K562 (cell line): ENCODE measurements at regions not wholly inside any gene's neighbourhood (a gene's known extent, or its start where the extent isn't known, plus 50 kb on each side); places are given as distances from the start of the nearest gene placed in this dataset.

Experiments
- ATAC-seq: fragments of 200-7000 bp; cut with Tn5 transposase; 3 replicates; pipeline ENCODE4 v1.9.1; 2020; ENCODE audit warnings: moderate library complexity
- BruUV-seq: library from RNA; stranded (reverse); fragments of 400-500 nt; replicated peaks from 2 replicates; lab custom pipeline; 2021; lab: Mats Ljungman, UMichigan
- CTCF ChIA-PET: fragments of 300-600 bp; formaldehyde crosslinking; extraction: SDS; loops from one replicate; lab custom pipeline; 2021; ENCODE audit warnings: low intra/inter-chr PET ratio; lab: Yijun Ruan, JAX
- POLR2A ChIA-PET: fragments of 300-600, 350-650 bp; sonication (Branson Sonifier 250); formaldehyde crosslinking; extraction: SDS; loops from one replicate; lab custom pipeline; 2021; ENCODE audit warnings: antibody characterized with exemption, inconsistent platforms; lab: Yijun Ruan, JAX
- DNase-seq, 4 experiments: peaks; one replicate each; pipeline versions ENCODE4 v3.0.0 to v3.0.0-alpha.2; 2011 to 2018; ENCODE audit warnings: low spot score in 3 of 4, mixed read lengths in 3 of 4; ENCODE audit errors: extremely low read depth in 1 of 4
- FAIRE-seq: peaks from 2 replicates; lab custom pipeline; 2011; peaks lifted over from hg19 to GRCh38; lab: Jason Lieb, UNC
- H2AFZ ChIP-seq: 2 replicates; pipeline ENCODE4 v1.6.0; 2011; ENCODE audit warnings: low read depth, low read length, control low read depth, inconsistent platforms
- H3K27ac ChIP-seq: fragments of 200-600 bp; 3 replicates; pipeline ENCODE4 v1.8.0; 2011; ENCODE audit warnings: low read depth, mild to moderate bottlenecking, control low read depth, inconsistent platforms, low read length, moderate library complexity, mixed read lengths; ENCODE audit errors: extremely low read depth
- H3K27me3 ChIP-seq, 2 experiments: fragments of 300-600 bp in 1 of 2; 2 replicates in 1 of 2; 3 replicates in 1 of 2; pipeline versions ENCODE4 v1.6.0 to v1.8.0; 2011; ENCODE audit warnings: inconsistent platforms in 2 of 2, low read length in 2 of 2, mild to moderate bottlenecking in 1 of 2, mixed read lengths in 1 of 2, moderate library complexity in 1 of 2; ENCODE audit not compliant: control insufficient read depth in 2 of 2, insufficient read depth in 2 of 2
- H3K36me3 ChIP-seq: fragments of 300-600 bp; 3 replicates; pipeline ENCODE4 v1.8.0; 2011; ENCODE audit warnings: mild to moderate bottlenecking, low read length, inconsistent platforms; ENCODE audit not compliant: control insufficient read depth, insufficient read depth
- H3K4me1 ChIP-seq, 2 experiments: fragments of 200-600 bp in 1 of 2; replicated peaks in 1 of 2; 2 replicates in 1 of 2; 3 replicates in 1 of 2; pipeline versions ENCODE4 v1.5.1 to v1.8.0; 2011; ENCODE audit warnings: inconsistent platforms in 2 of 2, low read length in 2 of 2, mild to moderate bottlenecking in 1 of 2, mixed read lengths in 1 of 2, moderate library complexity in 1 of 2; ENCODE audit not compliant: control insufficient read depth in 2 of 2, insufficient read depth in 2 of 2
- H3K4me2 ChIP-seq: 2 replicates; pipeline ENCODE4 v1.6.1; 2011; ENCODE audit warnings: low read length, control low read depth, inconsistent platforms, mixed read lengths; ENCODE audit not compliant: insufficient read depth
- H3K4me3 ChIP-seq: fragments of 200-600 bp; sonication (generic), shearing (Covaris generic); 2 replicates; pipeline ENCODE4 v1.5.1; 2016; ENCODE audit warnings: control low read depth, inconsistent platforms
- H3K79me2 ChIP-seq: fragments of 200-600 bp; 3 replicates; pipeline ENCODE4 v1.8.0; 2011; ENCODE audit warnings: low read length, inconsistent platforms; ENCODE audit not compliant: control insufficient read depth, insufficient read depth
- H3K9ac ChIP-seq, 2 experiments: 2 replicates each; pipeline versions ENCODE4 v1.6.0 to v1.6.1; 2011; ENCODE audit warnings: low read depth in 2 of 2, low read length in 2 of 2, control low read depth in 1 of 2, inconsistent platforms in 1 of 2, mild to moderate bottlenecking in 1 of 2, mixed read lengths in 1 of 2; ENCODE audit not compliant: insufficient read depth in 1 of 2
- H3K9me1 ChIP-seq: one replicate; pipeline ENCODE4 v1.6.0; 2011; ENCODE audit warnings: inconsistent platforms, mild to moderate bottlenecking, low read length, moderate library complexity; ENCODE audit not compliant: control insufficient read depth, insufficient read depth
- H3K9me3 ChIP-seq: replicated peaks from 2 replicates; pipeline ENCODE4 v1.5.1; 2011; ENCODE audit warnings: low read depth, low read length, inconsistent platforms; ENCODE audit not compliant: control insufficient read depth, insufficient read depth
- H4K20me1 ChIP-seq: replicated peaks from 2 replicates; pipeline ENCODE4 v1.6.1; 2011; ENCODE audit warnings: low read length, inconsistent platforms, mixed read lengths; ENCODE audit not compliant: control insufficient read depth, insufficient read depth
- ARID2 ChIP-seq: fragments of 450-650 bp; IDR thresholded peaks from 2 replicates; pipeline ENCODE4 v1.6.1; 2017; ENCODE audit warnings: antibody characterized with exemption, mild to moderate bottlenecking
- ATF1 ChIP-seq, 2 experiments: fragments of 450-650 bp in 1 of 2; IDR thresholded peaks; 2 replicates each; pipeline ENCODE4 v1.6.1; 2016; ENCODE audit warnings: missing compliant biosample characterization in 1 of 2, missing genetic modification characterization in 1 of 2
- HDGF ChIP-seq: fragments of 450-650 bp; IDR thresholded peaks from 2 replicates; pipeline ENCODE4 v1.6.1; 2016
- NFRKB ChIP-seq: fragments of 450-650 bp; IDR thresholded peaks from 2 replicates; pipeline ENCODE4 v1.6.1; 2016; ENCODE audit warnings: low read depth
- THRB ChIP-seq: fragments of 450-650 bp; formaldehyde crosslinking; conservative IDR thresholded peaks from 2 replicates; pipeline ENCODE4 v1.4.0; 2022; ENCODE audit warnings: mild to moderate bottlenecking, missing genetic modification characterization
- TSHZ1 ChIP-seq: fragments of 250-450 bp; sonication (Bioruptor Pico); IDR thresholded peaks from 2 replicates; pipeline ENCODE4 v1.4.0; 2020; ENCODE audit warnings: mild to moderate bottlenecking, moderate library complexity
- ZNF175 ChIP-seq: fragments of 200-800 bp; sonication (Bioruptor generic); IDR thresholded peaks from 2 replicates; pipeline ENCODE4 v1.6.1; 2016; ENCODE audit warnings: low read depth, mild to moderate bottlenecking, missing genetic modification characterization, missing compliant biosample characterization
- ZNF830 ChIP-seq: fragments of 250-450 bp; sonication (Bioruptor Pico); IDR thresholded peaks from 2 replicates; pipeline ENCODE4 v1.5.0; 2021; ENCODE audit warnings: mild to moderate bottlenecking
- WGBS: fragments of 100-300 bp; shearing (Covaris generic); methylation state at CpG from one replicate; pipeline ENCODE4 v1.1.6; 2016; ENCODE audit warnings: low coverage, mixed read lengths; ENCODE audit not compliant: insufficient coverage; ENCODE audit errors: missing lambda C conversion rate; 5-methylcytosine and 5-hydroxymethylcytosine counted together
- in situ Hi-C: fragments of 300-500 bp; cut with MboI; formaldehyde crosslinking; loops from 4 replicates; pipeline ENCODE4 v1.15.0; 2018; ENCODE audit warnings: inconsistent platforms, mixed read lengths
- intact Hi-C: fragments of 100-400 bp; cut with micrococcal nuclease; formaldehyde crosslinking; loops from 2 replicates; pipeline ENCODE4 v1.14.2; 2022

- in situ Hi-C loops, result no loop called here
- no peak for DNase-seq
- H2AFZ ChIP-seq, result no peak overlapping the region
- H3K4me1 ChIP-seq, result no peaks in the 10 kb centered on the region
- no peaks in the 10 kb centered on the region for H4K20me1 ChIP-seq
- H3K9ac ChIP-seq, result no peak overlapping the region
- H3K4me3 ChIP-seq, result no peak overlapping the region
- no peak overlapping the region for H3K4me2 ChIP-seq
- no peak for ATAC-seq
- TF ChIP-seq ZNF830 (CRISPR knock-in tag), result no peak
- no peak for TF ChIP-seq THRB (CRISPR knock-in tag)
- no peak for TF ChIP-seq NFRKB
- TF ChIP-seq HDGF, result no peak
- TF ChIP-seq ZNF175 (CRISPR knock-in tag), result no peak
- TF ChIP-seq, all 486 proteins: peak for 0
- no peaks in the 10 kb centered on the region for H3K79me2 ChIP-seq
- 7% methylated on average over 1 of the region's 1 CpG for WGBS
- no peaks in the 10 kb centered on the region for H3K27me3 ChIP-seq
- H3K9me3 ChIP-seq, result no peaks in the 10 kb centered on the region
- FAIRE-seq, result no peak
- no peaks in the 10 kb centered on the region for H3K36me3 ChIP-seq
- H3K27ac ChIP-seq, result no peak overlapping the region
- no peaks in the 10 kb centered on the region for H3K9me1 ChIP-seq
- intact Hi-C loops, result no loop called here
- BruUV-seq, result no TSS peak
- CTCF ChIA-PET, result no interaction called here
- POLR2A ChIA-PET, result no interaction called here
Observed at GRCh38 chrX:7759830-7760229, 83.1 kb upstream of the VCX start.

- no peak overlapping the region for H3K4me2 ChIP-seq
- no peak for DNase-seq
- no peak overlapping the region for H3K4me3 ChIP-seq
- no peak for ATAC-seq
- no peaks in the 10 kb centered on the region for H3K36me3 ChIP-seq
- CTCF ChIA-PET, result no interaction called here
- no peak overlapping the region for H3K27ac ChIP-seq
- no peaks in the 10 kb centered on the region for H3K27me3 ChIP-seq
- no peak overlapping the region for H3K9ac ChIP-seq
- H3K9me3 ChIP-seq, result no peaks in the 10 kb centered on the region
- WGBS, result 0% methylated on average over 4 of the region's 5 CpGs
- no peaks in the 10 kb centered on the region for H3K79me2 ChIP-seq
- in situ Hi-C loops, result no loop called here
- no peak for FAIRE-seq
- no peaks in the 10 kb centered on the region for H4K20me1 ChIP-seq
- H3K9me1 ChIP-seq, result no peaks in the 10 kb centered on the region
- BruUV-seq, result no TSS peak
- intact Hi-C loops, result no loop called here
- POLR2A ChIA-PET, result no interaction called here
- no peak overlapping the region for H2AFZ ChIP-seq
- H3K4me1 ChIP-seq, result no peaks in the 10 kb centered on the region
- TF ChIP-seq ARID2, result no peak
- TF ChIP-seq TSHZ1 (CRISPR knock-in tag), result no peak
- TF ChIP-seq ATF1 (CRISPR knock-in tag; IDR thresholded peaks at IDR 0.05), result no peak
- TF ChIP-seq ATF1 (tag; IDR thresholded peaks at IDR 0.05), result no peak
Observed at GRCh38 chrX:7746856-7747255, 96.1 kb upstream of the VCX start.
